Panc1 (cell line): ENCODE measurements at regions not wholly inside any gene's neighbourhood (a gene's known extent, or its start where the extent isn't known, plus 50 kb on each side); places are given as distances from the start of the nearest gene placed in this dataset.

Experiments
- ATAC-seq: fragments of 200-7000 bp; cut with Tn5 transposase; 2 replicates; pipeline ENCODE4 v1.9.1; 2020; ENCODE audit warnings: mild to moderate bottlenecking, moderate library complexity
- BruUV-seq: library from RNA; stranded (reverse); fragments of 400-500 nt; replicated peaks from 2 replicates; lab custom pipeline; 2021; lab: Mats Ljungman, UMichigan
- CTCF ChIA-PET: fragments of 300-600 bp; sonication (Branson Sonifier 250); formaldehyde crosslinking; loops from one replicate; lab custom pipeline; 2022; ENCODE audit warnings: antibody characterized with exemption; lab: Charles Lee
- POLR2A ChIA-PET: fragments of 300-600 bp; sonication (Branson Sonifier 250); formaldehyde crosslinking; loops from one replicate; lab custom pipeline; 2022; ENCODE audit warnings: antibody characterized with exemption; lab: Charles Lee
- DNase-seq: peaks from one replicate; pipeline ENCODE4 v3.0.0-alpha.2; 2010; ENCODE audit warnings: low read depth, low spot score
- H3K27ac ChIP-seq: 2 replicates; pipeline ENCODE4 v1.5.1; 2011; ENCODE audit warnings: mild to moderate bottlenecking, low read length, inconsistent platforms
- H3K27me3 ChIP-seq: fragments of 200-500 bp; sonication (Bioruptor generic); 2 replicates; pipeline ENCODE4 v1.6.0; 2014; ENCODE audit warnings: low read length, inconsistent platforms; ENCODE audit not compliant: control insufficient read depth, insufficient read depth
- H3K36me3 ChIP-seq: fragments of 200-500 bp; sonication (Bioruptor generic); 2 replicates; pipeline ENCODE4 v1.5.1; 2014; ENCODE audit warnings: inconsistent platforms, mild to moderate bottlenecking, low read length, moderate library complexity; ENCODE audit not compliant: control insufficient read depth, insufficient read depth
- H3K4me1 ChIP-seq: 2 replicates; pipeline ENCODE4 v1.5.1; 2011; ENCODE audit warnings: inconsistent platforms, mild to moderate bottlenecking, low read length, moderate library complexity; ENCODE audit not compliant: control insufficient read depth, insufficient read depth
- H3K4me3 ChIP-seq, 2 experiments: 2 replicates each; pipeline ENCODE4 v1.5.1; 2011 to 2012; ENCODE audit warnings: low read depth in 2 of 2, low read length in 2 of 2, mild to moderate bottlenecking in 2 of 2, inconsistent platforms in 1 of 2, moderate library complexity in 1 of 2
- H3K9me3 ChIP-seq: fragments of 200-500 bp; sonication (Bioruptor generic); 2 replicates; pipeline ENCODE4 v1.5.1; 2014; ENCODE audit warnings: low read depth, mild to moderate bottlenecking, inconsistent platforms, low read length, moderate library complexity; ENCODE audit not compliant: control insufficient read depth, insufficient read depth
- CTCF ChIP-seq: fragments of 450-650 bp; IDR thresholded peaks from 2 replicates; pipeline ENCODE4 v1.5.1; 2017; ENCODE audit warnings: mild to moderate bottlenecking
- POLR2AphosphoS5 ChIP-seq: IDR thresholded peaks from 2 replicates; pipeline ENCODE4 v1.6.1; 2012; ENCODE audit warnings: mild to moderate bottlenecking, low read depth, low read length, moderate library complexity
- SIN3A ChIP-seq: IDR thresholded peaks from 2 replicates; pipeline ENCODE4 v1.6.1; 2012; ENCODE audit warnings: low read depth, mild to moderate bottlenecking, low read length, moderate library complexity, borderline replicate concordance; ENCODE audit not compliant: insufficient read depth
- TCF7L2 ChIP-seq: IDR thresholded peaks from 2 replicates; pipeline ENCODE4 v1.6.1; 2011; ENCODE audit warnings: mild to moderate bottlenecking, low read depth, low read length, inconsistent platforms
- in situ Hi-C: cut with HindIII; loops from 2 replicates; pipeline ENCODE4 v1.10.0; 2016; ENCODE audit warnings: low sequenced_read_pairs, low pct_unique_long_range_greater_than_20kb
- intact Hi-C: fragments of 100-400 bp; cut with micrococcal nuclease; formaldehyde crosslinking; loops from one replicate; pipeline ENCODE4 v1.10.0; 2022; ENCODE audit not compliant: unreplicated experiment
- TF ChIP-seq, protein P1 (sequence below), 2 experiments: IDR thresholded peaks; 2 replicates each; pipeline ENCODE4 v1.6.1; 2011 to 2012; ENCODE audit warnings: low read depth in 2 of 2, control low read depth in 1 of 2, low read length in 1 of 2, mild to moderate bottlenecking in 1 of 2, moderate library complexity in 1 of 2; ENCODE audit not compliant: insufficient read depth in 1 of 2

GRCh38 chr4:46515940-46516339 lies 126.0 kb upstream of the GABRA2 start:
- in situ Hi-C loops, result no loop called here

GRCh38 chr4:46508216-46508615 lies 118.3 kb upstream of the GABRA2 start:
- no TSS peak for BruUV-seq
- DNase-seq, result no peak
- intact Hi-C loops, result no loop called here
- ATAC-seq, result no peak
- Histone ChIP-seq H3K4me1 (no peaks in the 10 kb centered on the region), H3K27ac (no peak overlapping the region), H3K27me3 (no peaks in the 10 kb centered on the region), H3K9me3 (no peaks in the 10 kb centered on the region), H3K4me3 (no peak overlapping the region), H3K36me3 (no peaks in the 10 kb centered on the region)
- CTCF ChIA-PET, result no interaction called here
- in situ Hi-C loops, result no loop called here
- POLR2A ChIA-PET, result no interaction called here
- TF ChIP-seq CTCF, result no peak
- TF ChIP-seq POLR2AphosphoS5, result no peak
- TF ChIP-seq SIN3A, result no peak
- no peak for TF ChIP-seq TCF7L2
- TF ChIP-seq, protein P1, sequence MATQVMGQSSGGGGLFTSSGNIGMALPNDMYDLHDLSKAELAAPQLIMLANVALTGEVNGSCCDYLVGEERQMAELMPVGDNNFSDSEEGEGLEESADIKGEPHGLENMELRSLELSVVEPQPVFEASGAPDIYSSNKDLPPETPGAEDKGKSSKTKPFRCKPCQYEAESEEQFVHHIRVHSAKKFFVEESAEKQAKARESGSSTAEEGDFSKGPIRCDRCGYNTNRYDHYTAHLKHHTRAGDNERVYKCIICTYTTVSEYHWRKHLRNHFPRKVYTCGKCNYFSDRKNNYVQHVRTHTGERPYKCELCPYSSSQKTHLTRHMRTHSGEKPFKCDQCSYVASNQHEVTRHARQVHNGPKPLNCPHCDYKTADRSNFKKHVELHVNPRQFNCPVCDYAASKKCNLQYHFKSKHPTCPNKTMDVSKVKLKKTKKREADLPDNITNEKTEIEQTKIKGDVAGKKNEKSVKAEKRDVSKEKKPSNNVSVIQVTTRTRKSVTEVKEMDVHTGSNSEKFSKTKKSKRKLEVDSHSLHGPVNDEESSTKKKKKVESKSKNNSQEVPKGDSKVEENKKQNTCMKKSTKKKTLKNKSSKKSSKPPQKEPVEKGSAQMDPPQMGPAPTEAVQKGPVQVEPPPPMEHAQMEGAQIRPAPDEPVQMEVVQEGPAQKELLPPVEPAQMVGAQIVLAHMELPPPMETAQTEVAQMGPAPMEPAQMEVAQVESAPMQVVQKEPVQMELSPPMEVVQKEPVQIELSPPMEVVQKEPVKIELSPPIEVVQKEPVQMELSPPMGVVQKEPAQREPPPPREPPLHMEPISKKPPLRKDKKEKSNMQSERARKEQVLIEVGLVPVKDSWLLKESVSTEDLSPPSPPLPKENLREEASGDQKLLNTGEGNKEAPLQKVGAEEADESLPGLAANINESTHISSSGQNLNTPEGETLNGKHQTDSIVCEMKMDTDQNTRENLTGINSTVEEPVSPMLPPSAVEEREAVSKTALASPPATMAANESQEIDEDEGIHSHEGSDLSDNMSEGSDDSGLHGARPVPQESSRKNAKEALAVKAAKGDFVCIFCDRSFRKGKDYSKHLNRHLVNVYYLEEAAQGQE (IDR thresholded peaks at IDR 0.05; ENCODE audit: insufficient read depth in 1 of 2, low read depth in 2 of 2, low read length in 1 of 2), result no peak

More at GRCh38 chr4:46515940-46516339, 126.0 kb upstream of the GABRA2 start:
- ATAC-seq, result no peak
- CTCF ChIA-PET, result no interaction called here
- H3K4me1 ChIP-seq, result no peaks in the 10 kb centered on the region
- no peak for TF ChIP-seq CTCF
- TF ChIP-seq, protein P1 (IDR thresholded peaks at IDR 0.05; ENCODE audit: insufficient read depth in 1 of 2, low read depth in 2 of 2, low read length in 1 of 2), result no peak
- no peak for TF ChIP-seq SIN3A
- no peak for TF ChIP-seq TCF7L2
- TF ChIP-seq POLR2AphosphoS5, result no peak
- POLR2A ChIA-PET, result no interaction called here
- no peaks in the 10 kb centered on the region for H3K36me3 ChIP-seq
- intact Hi-C loops, result no loop called here
- H3K27ac ChIP-seq, result no peak overlapping the region
- BruUV-seq, result no TSS peak
- H3K4me3 ChIP-seq, result no peak overlapping the region
- no peak for DNase-seq
- H3K9me3 ChIP-seq, result no peaks in the 10 kb centered on the region
- no peaks in the 10 kb centered on the region for H3K27me3 ChIP-seq
